ENCODE measurements at regions not wholly inside any gene's neighbourhood (a gene's known extent, or its start where the extent isn't known, plus 50 kb on each side); places are given as distances from the start of the nearest gene placed in this dataset.

GRCh38 chr20:41693136-41693979 lies 75.2 kb upstream of the CHD6 start (continued):
- peak; percentile 52 for TF ChIP-seq KDM4A (IDR thresholded peaks at IDR 0.05; ENCODE audit: low read depth, low read length, severe bottlenecking)
- peak; percentile 97 for TF ChIP-seq GABPA (IDR thresholded peaks at IDR 0.05; ENCODE audit: borderline replicate concordance, insufficient read depth, low read length)
- TF ChIP-seq E2F6 (IDR thresholded peaks at IDR 0.05): peak; percentile 61
- TF ChIP-seq TBP (IDR thresholded peaks at IDR 0.05; ENCODE audit: low read depth, low read length): peak; percentile 88
- peak; percentile 8 for TF ChIP-seq SAP30 (IDR thresholded peaks at IDR 0.05; ENCODE audit: insufficient read depth, insufficient replicate concordance, low read length)
- 0 out of 4 replicates have a peak, but pooled peaks of 1 of the 2 experiments have one; percentile 2 for TF ChIP-seq RAD21 (IDR thresholded peaks at IDR 0.05 in 1 of 2, conservative IDR thresholded peaks at IDR 0.05 in 1 of 2; ENCODE audit: low read depth in 2 of 2, low read length in 2 of 2)
- peak; percentile 14 for TF ChIP-seq PHF8 (conservative IDR thresholded peaks at IDR 0.05; ENCODE audit: low read depth, low read length)
- no peak; the same call in 1 of the 2 replicates for TF ChIP-seq CHD2 (IDR thresholded peaks at IDR 0.05; ENCODE audit: low read length)
- peak; percentile 91 for TF ChIP-seq POLR2AphosphoS5 (IDR thresholded peaks at IDR 0.05; ENCODE audit: low read depth, low read length)
- peak; percentile 62 to 67; a peak in 3 of 4 replicates for TF ChIP-seq SIN3A (conservative IDR thresholded peaks at IDR 0.05 in 1 of 2, IDR thresholded peaks at IDR 0.05 in 1 of 2; ENCODE audit: low read depth in 1 of 2, low read length in 2 of 2)
- peak; percentile 87 for TF ChIP-seq SP1 (IDR thresholded peaks at IDR 0.05; ENCODE audit: low read depth, low read length)
- peak; percentile 92 for TF ChIP-seq ASH2L (IDR thresholded peaks at IDR 0.05; ENCODE audit: low read length)
- no peak for TF ChIP-seq EZH2 (IDR thresholded peaks at IDR 0.05; ENCODE audit: low read depth, low read length, severe bottlenecking)
- TF ChIP-seq RFX5 (IDR thresholded peaks at IDR 0.05; ENCODE audit: borderline replicate concordance, low read depth, low read length): no peak
- no peak for TF ChIP-seq KDM1A (IDR thresholded peaks at IDR 0.05; ENCODE audit: borderline replicate concordance, low read length)
- no peak for TF ChIP-seq TCF12 (IDR thresholded peaks at IDR 0.05; ENCODE audit: low read depth, low read length)
- TF ChIP-seq KDM5A (IDR thresholded peaks at IDR 0.05; ENCODE audit: low read length): peak; percentile 85; the same call in 1 of the 2 replicates
- peak; percentile 87 for TF ChIP-seq TAF1 (IDR thresholded peaks at IDR 0.05; ENCODE audit: low read depth, low read length)
- TF ChIP-seq, protein P1, sequence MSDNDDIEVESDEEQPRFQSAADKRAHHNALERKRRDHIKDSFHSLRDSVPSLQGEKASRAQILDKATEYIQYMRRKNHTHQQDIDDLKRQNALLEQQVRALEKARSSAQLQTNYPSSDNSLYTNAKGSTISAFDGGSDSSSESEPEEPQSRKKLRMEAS (IDR thresholded peaks at IDR 0.05): peak; percentile 81
- peak; percentile 76; the same call in 1 of the 2 replicates for TF ChIP-seq SP4 (IDR thresholded peaks at IDR 0.05; ENCODE audit: low read length)

All from H1 (cell line).